H1 (cell line): ENCODE measurements at regions not wholly inside any gene's neighbourhood (a gene's known extent, or its start where the extent isn't known, plus 50 kb on each side); places are given as distances from the start of the nearest gene placed in this dataset.

Experiments
- CTCF ChIA-PET: fragments of 300-600 bp; sonication (Branson Sonifier 250); formaldehyde crosslinking; loops from one replicate; lab custom pipeline; 2021; ENCODE audit not compliant: partially characterized antibody; lab: Charles Lee
- POLR2A ChIA-PET: fragments of 300-600 bp; sonication (Branson Sonifier 250); formaldehyde crosslinking; loops from one replicate; lab custom pipeline; 2021; ENCODE audit warnings: inconsistent platforms; ENCODE audit not compliant: partially characterized antibody; lab: Charles Lee
- DNase-seq, 2 experiments: peaks; one replicate each; pipeline versions ENCODE4 v3.0.0 to v3.0.0-alpha.2; 2010 to 2022; ENCODE audit warnings: low spot score in 2 of 2, low read depth in 1 of 2, mixed read lengths in 1 of 2
- FAIRE-seq: peaks from 2 replicates; lab custom pipeline; 2011; peaks lifted over from hg19 to GRCh38; lab: Jason Lieb, UNC
- H2AFZ ChIP-seq: 2 replicates; pipeline ENCODE4 v1.8.1; 2012; ENCODE audit warnings: low read length, inconsistent platforms
- H2AK5ac ChIP-seq: 2 replicates; pipeline ENCODE4 v1.6.1; 2013; ENCODE audit warnings: low read depth, low read length
- H2BK120ac ChIP-seq: replicated peaks from 2 replicates; pipeline ENCODE3; 2013; ENCODE audit warnings: low read depth, low read length, inconsistent platforms
- H2BK12ac ChIP-seq: 2 replicates; pipeline ENCODE4 v1.6.1; 2013; ENCODE audit warnings: low read depth, low read length
- H2BK15ac ChIP-seq: 2 replicates; pipeline ENCODE4 v1.6.1; 2013; ENCODE audit warnings: low read length
- H2BK20ac ChIP-seq: 2 replicates; pipeline ENCODE4 v1.6.1; 2013; ENCODE audit warnings: low read length
- H2BK5ac ChIP-seq: 2 replicates; pipeline ENCODE4 v1.6.1; 2013; ENCODE audit warnings: low read depth, low read length
- H3K14ac ChIP-seq: 2 replicates; pipeline ENCODE4 v1.6.1; 2013; ENCODE audit warnings: inconsistent platforms; ENCODE audit not compliant: insufficient read length
- H3K18ac ChIP-seq: 2 replicates; pipeline ENCODE4 v1.6.1; 2013; ENCODE audit warnings: low read length; ENCODE audit errors: extremely low read depth
- H3K23ac ChIP-seq: 2 replicates; pipeline ENCODE4 v1.6.1; 2013; ENCODE audit warnings: inconsistent platforms; ENCODE audit not compliant: insufficient read length
- H3K23me2 ChIP-seq: 2 replicates; pipeline ENCODE4 v1.6.1; 2013; ENCODE audit warnings: low read depth, low read length
- H3K27ac ChIP-seq: 2 replicates; pipeline ENCODE4 v1.6.1; 2011; ENCODE audit warnings: low read depth, low read length, inconsistent platforms
- H3K27me3 ChIP-seq, 4 experiments: replicated peaks in 1 of 4; 1 replicate in 1 of 4; 2 replicates in 3 of 4; pipeline versions ENCODE4 v1.6.1 to v1.8.1; 2011 to 2013; ENCODE audit warnings: low read length in 3 of 4, mild to moderate bottlenecking in 3 of 4, inconsistent platforms in 2 of 4, mixed read lengths in 2 of 4, moderate library complexity in 1 of 4; ENCODE audit not compliant: control insufficient read depth in 3 of 4, insufficient read depth in 3 of 4; ENCODE audit errors: extremely low read depth in 1 of 4
- H3K36me3 ChIP-seq, 4 experiments: 2 replicates each; pipeline versions ENCODE4 v1.6.1 to v1.8.1; 2011 to 2013; ENCODE audit warnings: mild to moderate bottlenecking in 4 of 4, low read length in 3 of 4, moderate library complexity in 2 of 4, control low read depth in 1 of 4, inconsistent platforms in 1 of 4; ENCODE audit not compliant: insufficient read depth in 4 of 4, control insufficient read depth in 2 of 4
- H3K4ac ChIP-seq: replicated peaks from 2 replicates; pipeline ENCODE3; 2013; ENCODE audit warnings: low read length, low read depth, mixed read lengths, inconsistent platforms; ENCODE audit not compliant: insufficient read length
- H3K4me1 ChIP-seq, 4 experiments: replicated peaks in 1 of 4; 1 replicate in 1 of 4; 2 replicates in 3 of 4; pipeline versions ENCODE4 v1.6.1 to v1.8.1; 2011 to 2013; ENCODE audit warnings: low read length in 3 of 4, inconsistent platforms in 2 of 4, mixed read lengths in 1 of 4; ENCODE audit not compliant: insufficient read depth in 4 of 4, control insufficient read depth in 3 of 4
- H3K4me2 ChIP-seq, 2 experiments: 2 replicates each; pipeline versions ENCODE4 v1.6.1 to v1.8.1; 2011 to 2013; ENCODE audit warnings: low read depth in 2 of 2, low read length in 2 of 2, control low read depth in 1 of 2, inconsistent platforms in 1 of 2, mild to moderate bottlenecking in 1 of 2; ENCODE audit not compliant: insufficient read depth in 1 of 2
- H3K4me3 ChIP-seq, 4 experiments: fragments of 200-600, 300-600 bp in 1 of 4; sonication (generic), shearing (Covaris generic), sonication (Bioruptor Twin) in 1 of 4; 2 replicates each; pipeline versions ENCODE4 v1.5.1 to v1.8.1; 2011 to 2016; ENCODE audit warnings: low read length in 4 of 4, low read depth in 3 of 4, control low read depth in 2 of 4, inconsistent platforms in 2 of 4, mild to moderate bottlenecking in 2 of 4, mixed read lengths in 1 of 4, moderate library complexity in 1 of 4; ENCODE audit not compliant: insufficient read depth in 2 of 4; ENCODE audit errors: extremely low read depth in 1 of 4
- H3K56ac ChIP-seq: replicated peaks from 2 replicates; pipeline ENCODE3; 2013; ENCODE audit warnings: low read depth, mild to moderate bottlenecking, mixed read lengths, low read length, inconsistent platforms; ENCODE audit not compliant: insufficient read length
- H3K79me1 ChIP-seq: 2 replicates; pipeline ENCODE4 v1.6.1; 2013; ENCODE audit warnings: low read depth, low read length, control low read depth
- H3K79me2 ChIP-seq, 2 experiments: 2 replicates each; pipeline versions ENCODE4 v1.6.1 to v1.8.1; 2012 to 2013; ENCODE audit warnings: low read length in 2 of 2, mild to moderate bottlenecking in 2 of 2, inconsistent platforms in 1 of 2; ENCODE audit not compliant: insufficient read depth in 2 of 2, control insufficient read depth in 1 of 2
- H3K9ac ChIP-seq, 4 experiments: replicated peaks in 1 of 4; 1 replicate in 1 of 4; 2 replicates in 3 of 4; pipeline versions ENCODE4 v1.6.1 to v1.8.1; 2011 to 2013; ENCODE audit warnings: low read depth in 3 of 4, low read length in 3 of 4, control low read depth in 2 of 4, mild to moderate bottlenecking in 2 of 4, moderate library complexity in 2 of 4, inconsistent platforms in 1 of 4; ENCODE audit errors: extremely low read depth in 1 of 4
- H3K9me3 ChIP-seq, 2 experiments: 2 replicates each; pipeline versions ENCODE4 v1.6.1 to v1.8.1; 2012 to 2013; ENCODE audit warnings: mild to moderate bottlenecking in 2 of 2, moderate library complexity in 2 of 2, control low read depth in 1 of 2, inconsistent platforms in 1 of 2, low read depth in 1 of 2, low read length in 1 of 2, mixed read lengths in 1 of 2; ENCODE audit not compliant: insufficient read depth in 2 of 2
- H4K20me1 ChIP-seq, 2 experiments: replicated peaks in 1 of 2; 2 replicates each; pipeline versions ENCODE3 to v1.8.1; 2011 to 2013; ENCODE audit warnings: inconsistent platforms in 2 of 2, low read length in 2 of 2, mild to moderate bottlenecking in 1 of 2; ENCODE audit not compliant: insufficient read depth in 2 of 2, control insufficient read depth in 1 of 2
- H4K5ac ChIP-seq: 2 replicates; pipeline ENCODE4 v1.6.1; 2013; ENCODE audit warnings: low read length, low read depth, mixed read lengths, inconsistent platforms; ENCODE audit not compliant: insufficient read length
- H4K8ac ChIP-seq: 2 replicates; pipeline ENCODE4 v1.8.0; 2013; ENCODE audit warnings: mild to moderate bottlenecking, moderate library complexity, low read length, inconsistent platforms; ENCODE audit not compliant: insufficient read depth; ENCODE audit errors: extremely low read depth
- H4K91ac ChIP-seq: replicated peaks from 2 replicates; pipeline ENCODE3; 2013; ENCODE audit warnings: low read length, mixed read lengths, inconsistent platforms; ENCODE audit not compliant: insufficient read length
- GTF2F1 ChIP-seq: IDR thresholded peaks from 2 replicates; pipeline ENCODE4 v1.6.1; 2012; ENCODE audit warnings: low read depth, low read length, improper control_type of control experiment, borderline replicate concordance
- JUND ChIP-seq: IDR thresholded peaks from 2 replicates; pipeline ENCODE4 v1.6.1; 2011; ENCODE audit warnings: mild to moderate bottlenecking, improper control_type of control experiment, low read length
- RBBP5 ChIP-seq: IDR thresholded peaks from 2 replicates; pipeline ENCODE4 v1.7.1; 2012; ENCODE audit warnings: low read depth, mild to moderate bottlenecking, inconsistent platforms, low read length, moderate library complexity, borderline replicate concordance
- SUZ12 ChIP-seq: fragments of 200-600 bp; sonication (generic); IDR thresholded peaks from 2 replicates; pipeline ENCODE4 v1.6.1; 2012; ENCODE audit warnings: mild to moderate bottlenecking, inconsistent platforms, low read length, moderate library complexity, mixed read lengths
- WGBS, 2 experiments: shearing (Covaris generic) in 1 of 2; methylation state at CpG; one replicate each; pipeline versions ENCODE4 v1.1.6 to v1.1.7; 2013 to 2015; ENCODE audit warnings: low lambda C conversion rate in 2 of 2, mixed read lengths in 2 of 2, inconsistent platforms in 1 of 2, low coverage in 1 of 2, missing lambda C conversion rate in 1 of 2; ENCODE audit not compliant: insufficient replicate concordance in 2 of 2, insufficient coverage in 1 of 2, insufficient read length in 1 of 2; ENCODE audit errors: extremely low coverage in 1 of 2, missing lambda C conversion rate in 1 of 2; 5-methylcytosine and 5-hydroxymethylcytosine counted together

- WGBS, 2 experiments: 47% methylated on average over 2 of the region's 2 CpGs; no CpG with 5 or more reads in 1 of the 2 experiments
- Histone ChIP-seq H3K23ac (no peak overlapping the region), H4K91ac (no peak overlapping the region), H3K4me1 (peaks cover 0 to 7% (median 0%) of the 10 kb centered on the region in 4 experiments; a peak in 1 of 7 replicates), H2BK120ac (no peak overlapping the region), H2BK12ac (no peak overlapping the region), H3K27me3 (no peaks in the 10 kb centered on the region), H2BK20ac (no peak overlapping the region), H3K4me2 (no peak overlapping the region), H4K5ac (no peak overlapping the region), H3K9me3 (no peaks in the 10 kb centered on the region), H3K9ac (no peak overlapping the region), H3K14ac (no peak overlapping the region), H3K79me1 (no peaks in the 10 kb centered on the region)
- FAIRE-seq: no peak
- TF ChIP-seq GTF2F1 (no peak), JUND (no peak), SUZ12 (no peak), RBBP5 (no peak)
- TF ChIP-seq, all 59 proteins: peak for 0
- Histone ChIP-seq H3K56ac (no peak overlapping the region), H3K18ac (no peak overlapping the region), H2BK5ac (no peak overlapping the region), H4K8ac (no peak overlapping the region), H3K79me2 (no peaks in the 10 kb centered on the region), H3K4me3 (no peak overlapping the region), H3K23me2 (no peaks in the 10 kb centered on the region), H2AFZ (no peak overlapping the region), H2AK5ac (no peak overlapping the region), H3K36me3 (no peaks in the 10 kb centered on the region), H4K20me1 (no peaks in the 10 kb centered on the region), H3K4ac (no peak overlapping the region), H2BK15ac (no peak overlapping the region), H3K27ac (no peak overlapping the region)
- ChIA-PET CTCF (no interaction called here), POLR2A (no interaction called here)
- DNase-seq: no peak
Measured at GRCh38 chr4:36467670-36468069, 186.3 kb downstream of the DTHD1 start.
